GM19463 (cell line): ENCODE measurements at regions not wholly inside any gene's neighbourhood (a gene's known extent, or its start where the extent isn't known, plus 50 kb on each side); places are given as distances from the start of the nearest gene placed in this dataset.

Experiments used
- ATAC-seq: cut with Tn5 transposase; IDR thresholded peaks from one replicate; pipeline ENCODE4 v1.9.1; 2021; ENCODE audit warnings: mild to moderate bottlenecking, moderate library complexity; ENCODE audit not compliant: unreplicated experiment

GRCh38 chr11:10908215-10908951 is 50.5 kb upstream of the ZBED5 start:
- no peak for ATAC-seq
